Kasumi-1 (cell line): ENCODE measurements at regions not wholly inside any gene's neighbourhood (a gene's known extent, or its start where the extent isn't known, plus 50 kb on each side); places are given as distances from the start of the nearest gene placed in this dataset.
"Not testable (repeated sequence)": the region's sequence is repeated elsewhere in the genome, so short reads cannot be mapped to it uniquely, and the experiment has no call there.

Source experiments
- DNase-seq, 2 experiments: peaks; one replicate each; lab custom pipeline; 2025; lab: John Stamatoyannopoulos, UW

- no peak for DNase-seq
These were observed 1165.3 kb downstream of the TAF11L14 start for GRCh38 chr5:18799482-18800128.

- no peak for DNase-seq
These were observed 1166.2 kb downstream of the TAF11L14 start for GRCh38 chr5:18800293-18801025.

- DNase-seq = not testable (repeated sequence)
These were observed 1167.2 kb downstream of the TAF11L14 start for GRCh38 chr5:18801413-18801812.

GRCh38 chr5:18802336-18802735 lies 1168.1 kb downstream of the TAF11L14 start:
- DNase-seq = no peak

- no peak for DNase-seq
These were observed 1171.1 kb downstream of the TAF11L14 start for GRCh38 chr5:18805376-18805775.

GRCh38 chr5:18807256-18808149 lies 1173.2 kb downstream of the TAF11L14 start:
- DNase-seq = no peak

- no peak for DNase-seq
These were observed 1176.3 kb downstream of the CDH18 start for GRCh38 chr5:18811661-18812060.

- no peak for DNase-seq
These were observed 1159.6 kb downstream of the CDH18 start for GRCh38 chr5:18828351-18828750.

- no peak for DNase-seq
These were observed 1158.5 kb downstream of the CDH18 start for GRCh38 chr5:18829539-18829938.

GRCh38 chr5:18850216-18850615 lies 1137.8 kb downstream of the CDH18 start:
- DNase-seq = no peak

- no peak for DNase-seq
These were observed 1115.0 kb downstream of the CDH18 start for GRCh38 chr5:18872978-18873377.

GRCh38 chr5:18876565-18876964 lies 1111.4 kb downstream of the CDH18 start:
- no peak for DNase-seq

GRCh38 chr5:18881615-18882014 lies 1106.4 kb downstream of the CDH18 start:
- no peak for DNase-seq

GRCh38 chr5:18882154-18882553 lies 1105.8 kb downstream of the CDH18 start:
- DNase-seq = no peak

GRCh38 chr5:18888821-18889220 lies 1099.2 kb downstream of the CDH18 start:
- DNase-seq = no peak

GRCh38 chr5:18900644-18901043 lies 1087.4 kb downstream of the CDH18 start:
- no peak for DNase-seq

- no peak for DNase-seq
These were observed 1067.0 kb downstream of the CDH18 start for GRCh38 chr5:18920966-18921365.

- no peak for DNase-seq
These were observed 1055.9 kb downstream of the CDH18 start for GRCh38 chr5:18932081-18932480.

- DNase-seq = no peak
These were observed 1043.2 kb downstream of the CDH18 start for GRCh38 chr5:18944771-18945170.

GRCh38 chr5:18954239-18954638 lies 1033.8 kb downstream of the CDH18 start:
- DNase-seq = no peak

- DNase-seq = no peak
These were observed 1028.5 kb downstream of the CDH18 start for GRCh38 chr5:18959535-18959934.

GRCh38 chr5:18961234-18961633 lies 1026.8 kb downstream of the CDH18 start:
- DNase-seq = no peak

- no peak for DNase-seq
These were observed 1022.1 kb downstream of the CDH18 start for GRCh38 chr5:18965893-18966292.
